Bronchial epithelial cell (primary cell): ENCODE measurements at regions not wholly inside any gene's neighbourhood (a gene's known extent, or its start where the extent isn't known, plus 50 kb on each side); places are given as distances from the start of the nearest gene placed in this dataset.

Experiments
- DNase-seq: peaks from one replicate; pipeline ENCODE4 v3.0.0-alpha.2; 2010; ENCODE audit warnings: low read depth
- FAIRE-seq: peaks from 2 replicates; lab custom pipeline; 2011; peaks lifted over from hg19 to GRCh38; lab: Jason Lieb, UNC
- H3K27me3 ChIP-seq: 2 replicates; pipeline ENCODE4 v1.5.1; 2011; ENCODE audit warnings: low read length; ENCODE audit not compliant: control insufficient read depth, insufficient read depth
- H3K36me3 ChIP-seq: 2 replicates; pipeline ENCODE4 v1.5.1; 2011; ENCODE audit warnings: low read length; ENCODE audit not compliant: control insufficient read depth, insufficient read depth
- H3K4me3 ChIP-seq: 2 replicates; pipeline ENCODE4 v1.5.1; 2011; ENCODE audit warnings: mild to moderate bottlenecking, low read depth, low read length, control low read depth
- TF ChIP-seq, protein P1 (sequence below): IDR thresholded peaks from 2 replicates; pipeline ENCODE4 v1.5.1; 2011; ENCODE audit warnings: mild to moderate bottlenecking, moderate library complexity, low read length, control low read depth, inconsistent platforms; ENCODE audit not compliant: insufficient read depth, severe bottlenecking

DNA sequence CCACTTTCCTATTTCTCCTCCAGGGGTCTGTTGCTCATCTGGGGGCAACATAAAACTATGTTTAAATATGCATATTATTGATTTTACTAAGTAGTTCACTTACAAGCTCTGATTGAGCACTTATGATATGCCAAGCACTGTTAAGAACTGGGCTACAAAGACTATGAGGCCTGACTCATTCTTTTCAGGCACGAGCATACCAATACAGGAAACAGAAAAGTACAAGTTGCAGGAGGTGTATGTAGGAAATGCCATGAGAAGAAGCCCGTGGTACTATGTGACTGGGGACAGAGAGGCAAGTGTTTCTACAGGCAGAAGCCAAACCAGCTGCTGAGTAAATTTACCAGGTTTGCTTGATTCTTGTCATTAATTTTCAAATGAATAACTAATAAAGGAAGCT is 120.4 kb upstream of the PTGFR start:
- DNase-seq, result peak; percentile 67
- Histone ChIP-seq H3K36me3 (no peaks in the 10 kb centered on the region), H3K27me3 (no peaks in the 10 kb centered on the region), H3K4me3 (no peak overlapping the region)
- no peak for FAIRE-seq
- TF ChIP-seq, protein P1, sequence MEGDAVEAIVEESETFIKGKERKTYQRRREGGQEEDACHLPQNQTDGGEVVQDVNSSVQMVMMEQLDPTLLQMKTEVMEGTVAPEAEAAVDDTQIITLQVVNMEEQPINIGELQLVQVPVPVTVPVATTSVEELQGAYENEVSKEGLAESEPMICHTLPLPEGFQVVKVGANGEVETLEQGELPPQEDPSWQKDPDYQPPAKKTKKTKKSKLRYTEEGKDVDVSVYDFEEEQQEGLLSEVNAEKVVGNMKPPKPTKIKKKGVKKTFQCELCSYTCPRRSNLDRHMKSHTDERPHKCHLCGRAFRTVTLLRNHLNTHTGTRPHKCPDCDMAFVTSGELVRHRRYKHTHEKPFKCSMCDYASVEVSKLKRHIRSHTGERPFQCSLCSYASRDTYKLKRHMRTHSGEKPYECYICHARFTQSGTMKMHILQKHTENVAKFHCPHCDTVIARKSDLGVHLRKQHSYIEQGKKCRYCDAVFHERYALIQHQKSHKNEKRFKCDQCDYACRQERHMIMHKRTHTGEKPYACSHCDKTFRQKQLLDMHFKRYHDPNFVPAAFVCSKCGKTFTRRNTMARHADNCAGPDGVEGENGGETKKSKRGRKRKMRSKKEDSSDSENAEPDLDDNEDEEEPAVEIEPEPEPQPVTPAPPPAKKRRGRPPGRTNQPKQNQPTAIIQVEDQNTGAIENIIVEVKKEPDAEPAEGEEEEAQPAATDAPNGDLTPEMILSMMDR, result no peak

DNA sequence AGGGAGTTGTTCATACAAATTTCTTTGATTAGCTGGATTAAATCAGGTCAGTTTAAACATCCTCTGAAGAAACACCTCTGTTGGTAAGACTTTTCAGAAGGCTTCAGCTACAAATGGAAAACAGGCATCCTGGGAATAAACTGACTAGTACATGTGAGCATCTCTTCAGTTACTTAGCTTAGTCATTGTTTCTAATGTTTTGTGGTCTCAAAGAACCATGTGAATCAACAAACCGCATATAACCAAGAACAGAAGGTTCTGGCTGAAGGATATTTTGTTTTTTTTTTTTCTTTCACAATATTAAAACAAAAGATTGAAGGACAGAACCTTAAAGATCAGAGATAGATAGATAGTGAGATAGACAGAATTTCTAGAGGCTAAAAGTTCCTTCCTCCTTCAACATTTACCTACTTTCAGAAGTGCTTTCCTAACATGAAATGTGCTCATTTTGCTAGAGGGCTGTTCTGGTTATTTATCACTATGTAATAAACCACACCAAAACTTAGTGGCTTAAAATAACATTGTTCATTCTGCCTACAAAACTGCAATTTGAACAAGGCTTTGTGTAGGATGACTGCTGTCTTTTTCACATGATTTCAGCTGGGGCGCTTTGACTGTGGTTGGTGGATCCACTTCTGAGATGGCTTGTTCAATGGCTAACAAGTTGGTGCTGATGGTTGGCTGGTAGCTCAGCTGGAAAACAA is 119.8 kb upstream of the PTGFR start:
- Histone ChIP-seq H3K27me3 (no peaks in the 10 kb centered on the region), H3K36me3 (no peaks in the 10 kb centered on the region), H3K4me3 (no peak overlapping the region)
- FAIRE-seq (no peak), DNase-seq (peak; percentile 55)
- TF ChIP-seq, protein P1, result no peak

DNA sequence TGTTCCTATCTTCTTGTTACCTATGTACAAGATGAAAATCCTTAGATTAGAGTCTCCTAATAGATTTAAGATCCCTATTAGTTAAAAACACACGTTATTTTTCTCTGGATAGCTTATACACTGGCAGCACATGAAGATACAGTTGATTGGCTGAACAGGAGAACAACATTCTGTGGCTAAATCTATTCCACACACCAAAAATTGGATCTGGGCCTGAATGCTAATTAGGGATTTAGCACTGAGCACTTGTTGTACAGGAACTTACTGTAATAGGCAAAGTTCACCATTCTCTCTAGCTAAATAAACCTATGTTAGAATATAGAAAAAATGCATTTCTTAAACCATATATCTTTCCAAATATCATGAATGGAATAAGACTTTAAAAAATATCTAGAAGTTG is 117.1 kb upstream of the PTGFR start:
- FAIRE-seq, result no peak
- H3K4me3 ChIP-seq, result no peak overlapping the region

DNA sequence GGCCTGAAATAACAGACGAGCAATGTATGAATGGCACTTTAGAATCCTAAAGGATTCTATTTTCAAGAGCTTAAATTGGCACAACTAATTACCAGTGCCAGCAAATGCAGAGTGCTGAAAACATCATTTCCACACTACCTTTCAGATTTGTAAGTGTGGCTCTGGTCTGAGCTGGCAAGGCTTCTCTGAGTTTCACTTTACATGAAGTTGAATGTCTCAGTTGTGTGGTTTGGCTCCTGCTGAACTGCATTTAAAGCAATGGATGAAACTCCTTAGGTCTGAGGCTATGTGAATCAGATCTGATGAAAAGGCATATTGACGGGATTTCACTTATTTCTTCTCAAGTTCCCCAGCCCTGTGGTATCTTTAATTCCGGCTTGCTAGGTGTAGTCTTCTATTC is 114.8 kb upstream of the PTGFR start:
- FAIRE-seq (no peak), DNase-seq (no peak)
- no peaks in the 10 kb centered on the region for H3K36me3 ChIP-seq
- H3K27me3 ChIP-seq, result no peaks in the 10 kb centered on the region
- TF ChIP-seq, protein P1, result no peak
- no peak overlapping the region for H3K4me3 ChIP-seq

More for the DNA sequence above, 117.1 kb upstream of the PTGFR start:
- DNase-seq, result no peak
- H3K27me3 ChIP-seq, result no peaks in the 10 kb centered on the region
- TF ChIP-seq, protein P1, result no peak
- no peaks in the 10 kb centered on the region for H3K36me3 ChIP-seq

DNA sequence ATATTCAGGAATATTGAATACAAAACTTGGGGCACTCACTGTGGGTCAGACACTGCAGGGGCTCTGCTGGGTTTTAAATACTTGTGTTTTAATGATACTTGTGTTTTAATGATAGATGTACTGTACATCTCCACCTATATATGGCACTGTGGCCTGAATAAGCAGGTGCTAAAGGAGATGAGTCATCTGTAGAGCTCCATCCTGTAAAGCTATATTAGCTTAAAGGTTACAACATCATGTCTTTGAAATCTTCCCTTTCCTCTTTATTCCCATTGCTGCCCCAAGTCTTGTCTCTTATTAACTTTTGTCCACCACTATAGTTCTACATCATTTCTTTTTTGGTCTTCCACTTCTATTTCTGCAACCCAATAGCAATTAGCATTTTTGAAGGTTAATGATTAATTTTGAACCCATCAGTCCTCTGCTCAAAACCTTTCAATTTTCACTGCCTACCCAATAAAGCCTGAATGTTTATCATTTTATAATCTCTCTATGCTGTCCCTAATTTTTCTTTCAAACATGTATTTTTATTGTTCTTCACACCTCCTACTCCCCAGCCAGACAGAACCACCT is 113.3 kb upstream of the PTGFR start:
- TF ChIP-seq, protein P1, result no peak
- DNase-seq (peak; percentile 62), FAIRE-seq (no peak)
- H3K4me3 ChIP-seq, result no peak overlapping the region
- no peaks in the 10 kb centered on the region for H3K36me3 ChIP-seq
- H3K27me3 ChIP-seq, result no peaks in the 10 kb centered on the region
